SK-N-SH (cell line): ENCODE measurements at regions not wholly inside any gene's neighbourhood (a gene's known extent, or its start where the extent isn't known, plus 50 kb on each side); places are given as distances from the start of the nearest gene placed in this dataset.

Source experiments
- CTCF ChIP-seq: fragments of 200-600 bp; sonication (generic); IDR thresholded peaks from 2 replicates; pipeline ENCODE4 v1.6.1; 2017; ENCODE audit warnings: antibody characterized with exemption, mild to moderate bottlenecking, moderate library complexity
- RFX5 ChIP-seq: IDR thresholded peaks from 2 replicates; pipeline ENCODE4 v1.6.1; 2012; ENCODE audit warnings: mild to moderate bottlenecking, improper control_type of control experiment, low read length
- TF ChIP-seq, protein P1 (sequence below): IDR thresholded peaks from 2 replicates; pipeline ENCODE4 v1.4.0; 2012; ENCODE audit warnings: low read depth, borderline replicate concordance

GRCh38 chr7:7002418-7003062 lies 176.5 kb upstream of the CCZ1B start:
- no peak for TF ChIP-seq CTCF
- TF ChIP-seq, protein P1, sequence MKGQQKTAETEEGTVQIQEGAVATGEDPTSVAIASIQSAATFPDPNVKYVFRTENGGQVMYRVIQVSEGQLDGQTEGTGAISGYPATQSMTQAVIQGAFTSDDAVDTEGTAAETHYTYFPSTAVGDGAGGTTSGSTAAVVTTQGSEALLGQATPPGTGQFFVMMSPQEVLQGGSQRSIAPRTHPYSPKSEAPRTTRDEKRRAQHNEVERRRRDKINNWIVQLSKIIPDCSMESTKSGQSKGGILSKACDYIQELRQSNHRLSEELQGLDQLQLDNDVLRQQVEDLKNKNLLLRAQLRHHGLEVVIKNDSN: no peak
- TF ChIP-seq RFX5: no peak
